WTC11 (cell line): ENCODE measurements at regions not wholly inside any gene's neighbourhood (a gene's known extent, or its start where the extent isn't known, plus 50 kb on each side); places are given as distances from the start of the nearest gene placed in this dataset.

ENCODE experiments used
- ATAC-seq: fragments of 200-7000 bp; cut with Tn5 transposase; 2 replicates; pipeline ENCODE4 v1.10.0; 2021; ENCODE audit warnings: mild to moderate bottlenecking, moderate library complexity
- CTCF ChIA-PET: fragments of 300-600 bp; sonication (Branson Sonifier 250); formaldehyde crosslinking; loops from one replicate; lab custom pipeline; 2021; ENCODE audit warnings: antibody characterized with exemption; lab: Charles Lee
- POLR2A ChIA-PET: fragments of 350-600 bp; sonication (Branson Sonifier 250); formaldehyde crosslinking; loops from one replicate; lab custom pipeline; 2021; ENCODE audit warnings: antibody characterized with exemption; lab: Charles Lee
- DNase-seq: peaks from one replicate; pipeline ENCODE4 v3.0.0; 2021; ENCODE audit warnings: low spot score
- H3K27ac Mint-ChIP-seq: 2 replicates; pipeline ENCODE4 v1.8.0; 2021; ENCODE audit warnings: mixed read lengths
- H3K27me3 Mint-ChIP-seq: 2 replicates; pipeline ENCODE4 v1.8.0; 2021; ENCODE audit warnings: low read depth, mild to moderate bottlenecking, moderate library complexity, mixed read lengths
- H3K36me3 Mint-ChIP-seq: 2 replicates; pipeline ENCODE4 v1.8.0; 2021; ENCODE audit warnings: mixed read lengths
- H3K4me1 Mint-ChIP-seq: 2 replicates; pipeline ENCODE4 v1.8.0; 2022; ENCODE audit warnings: mixed read lengths
- H3K4me3 Mint-ChIP-seq: 2 replicates; pipeline ENCODE4 v1.8.0; 2021; ENCODE audit warnings: mild to moderate bottlenecking, moderate library complexity, mixed read lengths
- H3K9me3 Mint-ChIP-seq: 2 replicates; pipeline ENCODE4 v1.8.0; 2021; ENCODE audit warnings: mixed read lengths
- ATF1 ChIP-seq: sonication (generic); formaldehyde crosslinking; IDR thresholded peaks from 2 replicates; pipeline ENCODE4 v1.8.1; 2023; ENCODE audit warnings: mild to moderate bottlenecking, moderate library complexity, missing genetic modification reagents
- ATF6 ChIP-seq: sonication (generic); formaldehyde crosslinking; IDR thresholded peaks from 2 replicates; pipeline ENCODE4 v1.8.1; 2023; ENCODE audit warnings: mild to moderate bottlenecking, missing genetic modification reagents
- CREB1 ChIP-seq: sonication (generic); formaldehyde crosslinking; IDR thresholded peaks from 2 replicates; pipeline ENCODE4 v1.8.0; 2023; ENCODE audit warnings: mild to moderate bottlenecking, missing genetic modification reagents
- E2F1 ChIP-seq: sonication (generic); formaldehyde crosslinking; IDR thresholded peaks from 2 replicates; pipeline ENCODE4 v1.8.0; 2022; ENCODE audit warnings: mild to moderate bottlenecking, missing genetic modification reagents
- E2F4 ChIP-seq: sonication (generic); formaldehyde crosslinking; IDR thresholded peaks from 2 replicates; pipeline ENCODE4 v1.8.1; 2022; ENCODE audit warnings: low read depth, mild to moderate bottlenecking, moderate library complexity, missing genetic modification reagents, borderline replicate concordance
- EMX1 ChIP-seq: fragments of 250-450 bp; sonication (Bioruptor Pico); IDR thresholded peaks from 2 replicates; pipeline ENCODE4 v1.8.0; 2021; ENCODE audit warnings: mild to moderate bottlenecking
- HMGA2 ChIP-seq: fragments of 250-450 bp; sonication (Bioruptor Pico); IDR thresholded peaks from 2 replicates; pipeline ENCODE4 v1.4.0; 2021; ENCODE audit warnings: mild to moderate bottlenecking, moderate library complexity
- JUN ChIP-seq: sonication (generic); formaldehyde crosslinking; IDR thresholded peaks from 2 replicates; pipeline ENCODE4 v1.8.0; 2023; ENCODE audit warnings: mild to moderate bottlenecking, missing genetic modification reagents
- MAX ChIP-seq: sonication (generic); formaldehyde crosslinking; IDR thresholded peaks from 2 replicates; pipeline ENCODE4 v1.8.0; 2022; ENCODE audit warnings: mild to moderate bottlenecking, missing genetic modification reagents
- MLX ChIP-seq: sonication (generic); formaldehyde crosslinking; IDR thresholded peaks from 2 replicates; pipeline ENCODE4 v1.8.1; 2023; ENCODE audit warnings: mild to moderate bottlenecking, missing genetic modification reagents, moderate library complexity
- SMAD4 ChIP-seq: sonication (generic); formaldehyde crosslinking; IDR thresholded peaks from 2 replicates; pipeline ENCODE4 v1.8.0; 2022; ENCODE audit warnings: mild to moderate bottlenecking, missing genetic modification reagents
- SOX15 ChIP-seq: fragments of 250-450 bp; sonication (Bioruptor Pico); IDR thresholded peaks from 2 replicates; pipeline ENCODE4 v1.9.0; 2021; ENCODE audit warnings: mild to moderate bottlenecking
- SP1 ChIP-seq: sonication (generic); formaldehyde crosslinking; conservative IDR thresholded peaks from 2 replicates; pipeline ENCODE4 v1.8.1; 2022; ENCODE audit warnings: missing genetic modification reagents
- STAT6 ChIP-seq: sonication (generic); formaldehyde crosslinking; conservative IDR thresholded peaks from 2 replicates; pipeline ENCODE4 v1.8.1; 2023; ENCODE audit warnings: mild to moderate bottlenecking, low read depth, missing genetic modification reagents, moderate library complexity
- USF1 ChIP-seq: sonication (generic); formaldehyde crosslinking; IDR thresholded peaks from 2 replicates; pipeline ENCODE4 v1.8.0; 2022; ENCODE audit warnings: mild to moderate bottlenecking, missing genetic modification reagents
- ZBTB21 ChIP-seq: sonication (generic); formaldehyde crosslinking; IDR thresholded peaks from 2 replicates; pipeline ENCODE4 v1.8.1; 2023; ENCODE audit warnings: mild to moderate bottlenecking, missing genetic modification reagents, borderline replicate concordance
- ZBTB43 ChIP-seq: sonication (generic); formaldehyde crosslinking; IDR thresholded peaks from 2 replicates; pipeline ENCODE4 v1.8.1; 2023; ENCODE audit warnings: mild to moderate bottlenecking, missing genetic modification reagents
- ZNF512 ChIP-seq: sonication (generic); formaldehyde crosslinking; IDR thresholded peaks from 2 replicates; pipeline ENCODE4 v1.8.1; 2022; ENCODE audit warnings: missing genetic modification reagents, borderline replicate concordance
- ZSCAN18 ChIP-seq: fragments of 250-450 bp; sonication (Bioruptor Pico); IDR thresholded peaks from 2 replicates; pipeline ENCODE4 v2.1.2; 2022; ENCODE audit warnings: mild to moderate bottlenecking, moderate library complexity

GRCh38 chr6:121677571-121677970 lies 242.1 kb downstream of the GJA1 start:
- CTCF ChIA-PET, result no interaction called here
- Mint-ChIP-seq H3K4me1 (peaks cover 22% of the 10 kb centered on the region), H3K27ac (no peak overlapping the region), H3K36me3 (no peaks in the 10 kb centered on the region), H3K27me3 (no peaks in the 10 kb centered on the region), H3K9me3 (peaks cover 6% of the 10 kb centered on the region; the same call in 1 of the 2 replicates), H3K4me3 (no peak overlapping the region)
- no peak for TF ChIP-seq HMGA2
- TF ChIP-seq SP1 (CRISPR knock-in tag), result no peak
- no peak for TF ChIP-seq E2F4 (CRISPR knock-in tag)
- TF ChIP-seq ZBTB43 (CRISPR knock-in tag), result no peak
- DNase-seq (no peak), ATAC-seq (no peak)
- POLR2A ChIA-PET, result no interaction called here

- POLR2A ChIA-PET, result interaction anchor here (0.7 kb wide), 1 partner anchor 403 kb away, joined by 3 read pairs; no protein-coding TSS in a partner anchor
- Mint-ChIP-seq H3K4me1 (peaks cover 22% of the 10 kb centered on the region), H3K9me3 (peaks cover 12% of the 10 kb centered on the region), H3K27ac (no peak overlapping the region), H3K27me3 (0 out of 2 replicates have a peak, but pooled peaks cover 2% of the 10 kb centered on the region)
- DNase-seq (no peak), ATAC-seq (no peak)
- TF ChIP-seq SMAD4 (CRISPR knock-in tag) (no peak), MLX (CRISPR knock-in tag) (no peak), ZNF512 (CRISPR knock-in tag) (no peak), MAX (CRISPR knock-in tag) (no peak), CREB1 (CRISPR knock-in tag) (no peak), ATF6 (CRISPR knock-in tag) (no peak), STAT6 (CRISPR knock-in tag) (no peak), E2F1 (CRISPR knock-in tag) (no peak), USF1 (CRISPR knock-in tag) (no peak), EMX1 (no peak), JUN (no peak), ATF1 (CRISPR knock-in tag) (no peak), SOX15 (CRISPR knock-in tag) (no peak), ZBTB21 (CRISPR knock-in tag) (no peak), ZSCAN18 (CRISPR knock-in tag) (no peak)
- TF ChIP-seq, all 79 proteins: peak for 0
- CTCF ChIA-PET, result no interaction called here
- peaks cover 5% of the 10 kb centered on the region; the same call in 1 of the 2 replicates for H3K36me3 Mint-ChIP-seq
- no peak overlapping the region for H3K4me3 Mint-ChIP-seq
Measured at GRCh38 chr6:121678245-121678644, 242.8 kb downstream of the GJA1 start.
